ENCODE measurements at regions not wholly inside any gene's neighbourhood (a gene's known extent, or its start where the extent isn't known, plus 50 kb on each side); places are given as distances from the start of the nearest gene placed in this dataset.

- DNase-seq = no peak
Measured at GRCh38 chr3:117695871-117696645, 986.5 kb downstream of the TUSC7 start.

- no peak for DNase-seq
Measured at GRCh38 chr3:117696851-117697407, 987.4 kb downstream of the TUSC7 start.

GRCh38 chr3:117699058-117699457 is 989.5 kb downstream of the TUSC7 start:
- DNase-seq = no peak

- no peak for DNase-seq
Measured at GRCh38 chr3:117700573-117701360, 991.2 kb downstream of the TUSC7 start.

- DNase-seq = no peak
Measured at GRCh38 chr3:117705011-117705410, 995.4 kb downstream of the TUSC7 start.

- no peak for DNase-seq
Measured at GRCh38 chr3:117706037-117706436, 996.5 kb downstream of the TUSC7 start.

GRCh38 chr3:117706756-117707155 is 997.2 kb downstream of the TUSC7 start:
- no peak for DNase-seq

GRCh38 chr3:117708601-117709000 is 999.0 kb downstream of the TUSC7 start:
- DNase-seq = no peak

- DNase-seq = no peak
Measured at GRCh38 chr3:117709108-117709507, 999.5 kb downstream of the TUSC7 start.

GRCh38 chr3:117710501-117710900 is 1000.9 kb downstream of the TUSC7 start:
- DNase-seq = no peak

- no peak for DNase-seq
Measured at GRCh38 chr3:117719316-117719926, 1009.8 kb downstream of the TUSC7 start.

GRCh38 chr3:117721866-117722265 is 1012.3 kb downstream of the TUSC7 start:
- DNase-seq = no peak

- DNase-seq = no peak
Measured at GRCh38 chr3:117722856-117723255, 1013.3 kb downstream of the TUSC7 start.

GRCh38 chr3:117723825-117724224 is 1014.2 kb downstream of the TUSC7 start:
- no peak for DNase-seq

GRCh38 chr3:117725314-117725713 is 1015.7 kb downstream of the TUSC7 start:
- no peak for DNase-seq

- no peak for DNase-seq
Measured at GRCh38 chr3:117726776-117727175, 1017.2 kb downstream of the TUSC7 start.

GRCh38 chr3:117728226-117728625 is 1018.6 kb downstream of the TUSC7 start:
- no peak for DNase-seq

- DNase-seq = no peak
Measured at GRCh38 chr3:117734496-117734895, 1024.9 kb downstream of the TUSC7 start.

GRCh38 chr3:117735481-117736101 is 1026.0 kb downstream of the TUSC7 start:
- no peak for DNase-seq

GRCh38 chr3:117736846-117737245 is 1027.3 kb downstream of the TUSC7 start:
- no peak for DNase-seq

GRCh38 chr3:117743993-117744392 is 1034.4 kb downstream of the TUSC7 start:
- DNase-seq = no peak

- no peak for DNase-seq
Measured at GRCh38 chr3:117744935-117745334, 1035.4 kb downstream of the TUSC7 start.

GRCh38 chr3:117745516-117745915 is 1035.9 kb downstream of the TUSC7 start:
- no peak for DNase-seq

Data from stimulated activated CD4-positive, alpha-beta T cell treated with anti-CD3 and anti-CD28 coated beads, Interleukin-1b, Interleukin-23, amount 100 ng/mL, for 48 hours (primary cell).